HuH-7.5 (cell line): ENCODE measurements at regions not wholly inside any gene's neighbourhood (a gene's known extent, or its start where the extent isn't known, plus 50 kb on each side); places are given as distances from the start of the nearest gene placed in this dataset.
"Not testable (repeated sequence)": the region's sequence is repeated elsewhere in the genome, so short reads cannot be mapped to it uniquely, and the experiment has no call there.

Experiments used
- DNase-seq: peaks from one replicate; pipeline ENCODE4 v3.0.0; 2011; ENCODE audit warnings: low spot score

- DNase-seq = not testable (repeated sequence)
These were observed 318.4 kb downstream of the PPP1R3A start for GRCh38 chr7:113600428-113600827.

GRCh38 chr7:113593455-113593854, 325.4 kb downstream of the PPP1R3A start:
- DNase-seq = not testable (repeated sequence)

DNA sequence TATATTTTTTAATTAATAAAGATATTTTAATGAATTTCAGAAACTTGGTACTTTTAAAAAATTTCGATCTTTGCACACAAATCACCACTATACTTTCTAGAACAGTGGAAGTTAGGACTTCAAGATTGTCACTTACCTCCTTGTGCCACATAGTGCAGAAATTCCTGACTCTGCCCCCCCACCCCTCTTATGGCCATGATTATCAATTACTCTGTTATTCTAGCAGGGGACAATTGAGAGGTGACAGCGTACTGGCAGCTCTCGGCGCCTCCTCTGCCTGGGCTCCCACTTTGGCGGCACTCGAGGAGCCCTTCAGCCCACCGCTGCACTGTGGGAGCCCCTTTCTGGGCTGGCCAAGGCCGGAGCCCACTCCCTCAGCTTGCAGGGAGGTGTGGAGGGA, 325.9 kb downstream of the PPP1R3A start:
- not testable (repeated sequence) for DNase-seq

- DNase-seq = no peak
These were observed 336.3 kb downstream of the PPP1R3A start for GRCh38 chr7:113582471-113582870.

DNA sequence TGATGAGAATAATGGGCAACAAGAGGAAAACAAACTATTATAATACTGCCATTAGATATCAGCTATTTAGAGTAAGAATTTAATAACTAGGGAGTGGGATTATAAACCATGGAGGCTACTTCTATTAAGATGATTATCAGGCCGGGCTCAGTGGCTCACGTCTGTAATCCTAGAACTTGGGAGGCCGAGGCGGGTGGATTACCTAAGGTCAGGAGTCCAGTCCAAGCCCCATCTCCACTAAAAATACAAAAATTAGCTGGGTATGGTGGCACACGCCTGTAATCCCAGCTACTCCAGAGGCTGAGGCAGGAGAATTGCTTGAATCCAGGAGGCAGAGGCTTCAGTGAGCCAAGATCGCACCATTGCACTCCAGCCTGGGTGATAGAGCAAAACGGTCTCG, 355.6 kb downstream of the PPP1R3A start:
- DNase-seq = not testable (repeated sequence)

GRCh38 chr7:113562801-113563200, 356.0 kb downstream of the PPP1R3A start:
- DNase-seq = no peak

GRCh38 chr7:113562242-113562641, 356.6 kb downstream of the PPP1R3A start:
- no peak for DNase-seq

DNA sequence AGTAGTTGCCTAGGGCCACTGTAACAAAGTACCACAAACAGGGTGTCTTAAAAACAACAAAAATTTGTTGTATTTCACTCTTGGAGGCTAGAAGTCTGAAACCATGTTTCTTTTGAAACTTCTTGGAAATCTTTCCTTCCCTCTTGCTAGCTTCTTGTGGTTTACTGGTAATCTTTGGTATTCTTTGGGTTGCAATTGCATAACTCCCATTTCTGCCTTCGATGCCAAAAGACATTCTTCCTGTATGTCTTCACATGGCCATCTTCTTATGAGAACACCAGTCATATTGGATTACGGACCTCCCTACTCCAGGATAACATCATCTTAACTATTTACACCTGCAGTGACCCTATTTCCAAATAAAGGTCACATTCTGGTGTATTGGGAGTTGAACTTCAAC, 357.4 kb downstream of the PPP1R3A start:
- DNase-seq = no peak

GRCh38 chr7:113550966-113551365, 367.8 kb downstream of the PPP1R3A start:
- DNase-seq = no peak

- DNase-seq = no peak
These were observed 370.2 kb downstream of the PPP1R3A start for GRCh38 chr7:113548561-113548960.

DNA sequence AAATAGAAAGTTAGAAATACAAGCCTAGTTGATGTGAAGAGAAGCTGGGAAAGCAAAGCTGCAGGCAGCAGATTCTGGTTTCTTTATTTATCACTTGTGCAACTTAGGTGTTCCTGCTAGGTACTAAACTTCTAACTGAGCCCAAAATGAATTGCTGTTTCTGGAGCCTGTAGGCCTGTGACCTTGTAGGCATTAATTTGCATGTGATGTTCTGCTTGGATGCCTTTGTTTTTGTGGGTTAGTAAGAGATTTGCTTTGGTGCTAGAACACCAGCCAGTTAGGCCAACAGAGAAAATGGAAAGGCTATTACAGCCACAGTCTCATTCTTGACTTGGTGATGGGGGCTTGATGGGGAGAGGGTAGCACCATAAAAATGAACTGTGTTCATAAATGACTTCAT, 370.7 kb downstream of the PPP1R3A start:
- DNase-seq = no peak

GRCh38 chr7:113521468-113521867, 397.3 kb downstream of the PPP1R3A start:
- no peak for DNase-seq

DNA sequence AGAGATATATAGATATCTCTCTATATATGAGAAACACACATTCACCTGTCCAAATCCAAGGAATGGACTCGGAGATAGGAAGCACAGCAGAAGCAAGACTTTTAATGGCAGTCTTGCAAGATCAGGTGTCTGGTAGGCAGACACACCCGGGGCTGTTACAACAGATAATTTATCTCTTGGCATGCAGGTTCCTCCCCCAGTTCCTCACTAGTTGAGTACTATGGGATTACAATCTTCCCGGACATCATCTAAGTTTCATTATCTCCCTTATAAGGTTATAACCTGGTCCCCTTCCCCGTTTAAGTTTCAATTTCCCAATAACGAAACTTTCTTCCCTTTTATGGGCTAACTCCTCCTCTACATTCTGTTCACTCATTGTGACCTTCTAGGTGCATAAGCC, 399.3 kb downstream of the PPP1R3A start:
- no peak for DNase-seq

GRCh38 chr7:113504691-113505090, 386.3 kb upstream of the SMIM30 start:
- DNase-seq = no peak

DNA sequence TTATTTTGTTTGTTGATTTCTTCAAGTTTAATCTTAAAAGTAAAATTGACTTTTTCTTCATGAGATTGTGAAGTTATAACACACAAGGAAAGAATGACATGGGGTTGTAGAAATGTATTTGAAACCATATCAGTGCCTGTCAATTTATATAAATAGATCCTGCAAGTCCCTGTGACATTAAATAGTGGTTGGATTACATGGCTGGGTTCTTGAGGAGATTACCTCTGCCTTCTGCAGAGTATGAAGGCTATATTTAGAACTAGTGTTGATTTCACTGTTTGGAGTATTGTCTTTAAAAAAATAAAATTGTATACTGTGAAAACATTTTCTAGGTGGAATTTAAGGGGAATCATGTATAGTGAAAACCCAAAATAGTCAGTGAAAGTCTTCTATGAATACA, 385.8 kb upstream of the SMIM30 start:
- DNase-seq = no peak

DNA sequence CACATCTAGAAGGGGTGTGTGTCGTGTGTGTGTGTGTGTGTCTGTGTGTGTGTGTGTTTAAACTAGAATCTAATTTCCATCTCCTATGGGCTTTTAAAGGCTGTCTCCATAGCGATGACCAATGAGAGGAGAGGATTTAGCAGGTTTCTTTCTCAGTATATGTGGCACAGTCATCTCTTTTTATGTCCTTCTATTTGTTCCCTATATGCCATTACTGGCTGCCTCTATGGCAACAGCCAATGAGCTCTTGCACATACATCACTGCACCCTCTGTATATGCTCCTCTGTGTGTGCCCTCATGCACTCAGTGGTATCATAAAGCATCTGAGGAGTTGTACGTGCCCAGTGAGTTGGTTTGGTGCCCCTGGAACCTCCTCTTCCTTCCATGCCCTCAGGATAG, 378.2 kb upstream of the SMIM30 start:
- DNase-seq = not testable (repeated sequence)

DNA sequence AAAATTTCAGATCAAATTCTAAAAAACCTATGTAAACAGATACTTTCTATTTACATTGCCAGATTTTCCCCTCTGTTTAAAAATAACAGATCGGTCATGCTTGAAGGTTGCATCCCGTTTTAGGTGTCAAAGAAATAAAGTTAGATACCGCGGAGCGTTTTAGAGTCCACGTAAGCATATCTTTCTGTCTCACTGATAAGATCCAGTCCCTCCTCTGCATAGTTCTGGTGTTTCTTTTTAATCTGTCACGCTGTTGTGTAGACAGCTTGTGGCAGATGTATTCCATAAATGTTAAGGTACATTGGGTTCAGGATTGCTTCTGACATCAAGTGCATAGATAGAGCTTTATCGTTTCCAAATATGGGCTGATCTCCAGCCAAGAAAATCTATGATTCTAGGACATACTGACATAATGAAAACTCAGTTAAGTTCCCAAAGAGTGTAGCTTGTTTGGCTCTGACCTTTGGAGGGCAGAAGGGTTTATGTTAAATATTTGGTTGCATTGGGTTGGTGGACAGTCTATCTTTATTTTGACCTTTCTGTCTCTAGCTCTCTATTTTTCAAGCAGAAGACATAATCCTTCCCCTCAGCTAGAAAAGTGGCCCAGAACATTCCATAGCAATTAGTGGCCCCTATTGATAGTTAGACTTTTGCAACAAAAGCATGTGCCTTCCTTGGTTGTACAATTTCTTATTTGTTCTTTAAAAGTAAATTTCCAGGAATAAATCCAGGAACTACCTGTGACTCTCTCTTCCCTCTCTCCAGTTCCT, 376.6 kb upstream of the SMIM30 start:
- DNase-seq = not testable (repeated sequence)

- no peak for DNase-seq
These were observed 373.0 kb upstream of the SMIM30 start for GRCh38 chr7:113491305-113491704.

DNA sequence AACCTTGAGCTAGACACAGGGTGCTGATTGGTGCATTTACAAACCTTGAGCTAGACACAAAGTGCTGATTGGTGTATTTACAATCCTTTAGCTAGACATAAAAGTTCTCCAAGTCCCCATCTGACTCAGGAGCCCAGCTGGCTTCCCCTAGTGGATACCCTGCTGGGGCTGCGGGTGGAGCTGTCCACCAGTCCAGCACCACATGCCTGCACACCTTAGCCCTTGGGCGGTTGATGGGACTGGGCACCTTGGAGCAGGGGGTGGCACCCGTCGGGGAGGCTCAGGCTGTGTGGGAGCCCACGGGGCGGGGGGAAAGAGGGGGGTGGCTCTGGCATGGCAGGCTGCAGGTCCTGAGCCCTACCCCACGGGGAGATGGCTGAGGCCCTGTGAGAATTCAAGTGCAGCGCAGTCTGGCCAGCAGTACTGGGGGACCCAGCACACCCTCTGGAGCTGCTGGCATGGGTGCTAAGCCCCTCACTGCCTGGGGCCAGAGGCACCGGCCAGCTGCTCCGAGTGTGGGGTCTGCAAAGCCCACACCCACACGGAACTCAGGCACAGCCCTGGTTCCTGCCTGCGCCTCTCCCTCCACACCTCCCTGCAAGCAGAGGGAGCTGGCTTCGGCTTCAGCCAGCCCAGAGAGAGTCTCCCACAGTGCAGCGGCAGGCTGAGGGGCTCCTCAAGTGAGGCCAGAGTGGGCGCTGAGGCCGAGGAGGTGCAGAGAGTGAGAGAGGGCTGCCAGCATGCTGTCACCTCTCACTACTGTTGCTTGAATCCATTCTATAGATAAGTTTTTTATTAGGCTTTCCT, 369.8 kb upstream of the SMIM30 start:
- DNase-seq = no peak

GRCh38 chr7:113486548-113486947, 368.2 kb upstream of the SMIM30 start:
- DNase-seq = no peak

DNA sequence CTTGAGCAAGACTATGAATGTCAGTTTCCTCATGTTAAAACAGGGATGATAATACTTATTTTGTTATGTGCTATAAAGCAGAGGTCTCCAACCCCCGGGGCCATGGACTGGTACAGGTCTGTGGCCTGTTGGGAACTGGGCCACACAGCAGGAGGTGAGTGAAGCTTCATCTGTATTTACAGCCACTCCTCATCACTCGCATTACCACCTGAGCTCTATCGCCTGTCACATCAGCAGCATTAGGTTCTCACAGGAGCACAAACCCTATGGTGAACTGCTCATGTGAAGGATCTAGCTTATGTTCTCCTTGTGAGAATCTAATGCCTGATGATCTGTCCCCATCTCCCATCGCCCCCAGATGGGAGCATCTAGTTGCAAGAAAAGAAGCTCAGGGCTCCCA, 365.3 kb upstream of the SMIM30 start:
- no peak for DNase-seq

DNA sequence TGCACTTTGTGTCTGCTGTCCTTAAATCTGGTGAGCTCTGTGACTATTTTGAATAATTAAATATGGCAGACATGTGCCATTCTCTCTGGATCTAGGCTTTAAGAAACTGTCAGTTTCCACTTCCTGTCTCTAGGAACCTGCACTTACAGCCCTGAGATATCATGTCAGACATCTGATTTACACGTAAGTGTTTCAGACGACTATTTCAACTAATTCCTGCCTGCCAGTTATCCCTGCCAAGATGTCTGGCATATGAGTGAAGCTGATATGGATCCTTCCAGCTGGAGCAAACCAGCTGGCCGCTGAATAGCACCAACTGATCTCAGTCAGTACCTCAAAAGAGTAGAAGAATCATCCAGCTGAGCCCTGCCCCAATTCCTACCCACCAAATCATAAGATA, 362.2 kb upstream of the SMIM30 start:
- DNase-seq = no peak

GRCh38 chr7:113464096-113464855, 345.9 kb upstream of the SMIM30 start:
- DNase-seq = no peak
